ENCODE measurements at regions not wholly inside any gene's neighbourhood (a gene's known extent, or its start where the extent isn't known, plus 50 kb on each side); places are given as distances from the start of the nearest gene placed in this dataset.

DNA sequence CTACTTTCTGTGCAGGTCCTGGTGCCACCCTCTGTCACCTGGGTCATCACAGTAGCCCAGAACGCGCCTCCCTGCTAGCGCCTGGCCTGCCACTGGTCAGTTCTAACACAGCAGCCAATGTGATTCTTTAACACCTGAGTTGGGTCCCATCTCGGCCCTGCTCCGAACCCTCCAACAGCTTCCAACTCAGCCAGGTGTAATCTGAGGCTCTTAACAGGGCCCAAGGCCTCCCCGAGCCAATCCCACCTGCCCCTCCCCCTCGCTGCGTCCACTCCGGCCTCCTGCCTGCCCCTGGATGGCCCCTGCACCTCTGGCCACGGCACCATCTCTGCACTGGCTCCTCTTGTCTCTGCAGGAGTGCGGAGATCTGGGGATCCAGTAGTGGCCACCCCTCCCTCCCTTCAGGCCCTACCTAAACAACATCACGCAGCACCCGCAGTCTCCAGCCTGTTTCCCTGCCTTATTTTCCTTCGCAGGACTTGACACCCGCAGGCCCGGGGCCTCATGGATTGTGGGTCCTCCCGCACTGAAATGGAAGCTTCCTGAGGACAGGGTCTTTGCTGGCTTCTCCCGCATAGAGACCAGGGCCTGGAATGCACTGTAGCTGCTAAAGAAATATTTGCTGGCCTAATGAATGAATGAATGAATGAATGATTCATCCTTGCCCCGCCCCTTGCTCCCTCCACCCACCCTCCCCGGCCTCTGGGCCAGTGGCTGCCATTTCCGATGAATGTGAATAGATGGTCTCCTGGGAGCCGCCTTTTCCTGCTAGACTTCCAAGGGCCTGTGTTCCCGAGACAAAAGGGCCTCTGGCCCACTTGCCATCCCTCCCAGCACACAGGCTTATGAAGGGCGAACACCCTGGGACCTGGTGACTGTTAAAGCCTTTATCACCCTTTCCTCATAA is 174.8 kb upstream of the FOXF1 start:
- no peak for DNase-seq
- Histone ChIP-seq H3K9me3 (ENCODE audit: control insufficient read depth, low read depth, low read length) (no peaks in the 10 kb centered on the region), H3K27ac (ENCODE audit: low read length) (no peak overlapping the region), H3K27me3 (ENCODE audit: control insufficient read depth, insufficient read depth, low read length) (peaks cover 25% of the 10 kb centered on the region), H3K4me1 (ENCODE audit: control insufficient read depth, insufficient read depth, low read length) (no peaks in the 10 kb centered on the region), H3K4me3 (ENCODE audit: low read length) (no peak overlapping the region), H3K36me3 (ENCODE audit: control insufficient read depth, insufficient read depth, low read length) (no peaks in the 10 kb centered on the region)
- WGBS (ENCODE audit: insufficient coverage, low lambda C conversion rate) = no CpG with 5 or more reads among the region's 24 CpGs

DNA sequence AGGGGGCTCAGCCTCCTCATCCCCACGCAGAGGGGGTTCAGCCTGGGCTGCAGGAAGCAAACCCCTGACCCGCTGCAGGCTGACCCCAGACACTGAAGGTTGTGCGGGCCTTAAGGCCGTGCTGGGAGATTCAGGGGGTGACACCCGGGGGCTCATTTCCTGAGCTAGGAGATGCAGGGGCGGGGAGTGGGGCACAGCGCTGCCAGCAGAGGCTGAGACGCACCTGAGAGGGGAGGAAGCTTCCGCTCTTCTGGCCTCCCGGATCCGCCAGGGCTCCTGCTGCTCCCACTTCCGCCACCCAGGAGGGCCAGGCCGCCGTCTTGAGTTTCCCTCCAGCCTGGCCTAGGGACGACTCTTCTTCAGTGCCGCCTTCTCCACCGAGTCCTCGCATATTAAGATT is 173.2 kb upstream of the FOXF1 start:
- Histone ChIP-seq H3K36me3 (ENCODE audit: control insufficient read depth, insufficient read depth, low read length) (no peaks in the 10 kb centered on the region), H3K9me3 (ENCODE audit: control insufficient read depth, low read depth, low read length) (no peaks in the 10 kb centered on the region), H3K27me3 (ENCODE audit: control insufficient read depth, insufficient read depth, low read length) (peaks cover 39% of the 10 kb centered on the region), H3K27ac (ENCODE audit: low read length) (no peak overlapping the region), H3K4me3 (ENCODE audit: low read length) (no peak overlapping the region), H3K4me1 (ENCODE audit: control insufficient read depth, insufficient read depth, low read length) (no peaks in the 10 kb centered on the region)
- no CpG with 5 or more reads among the region's 18 CpGs for WGBS (ENCODE audit: insufficient coverage, low lambda C conversion rate)
- DNase-seq = no peak

DNA sequence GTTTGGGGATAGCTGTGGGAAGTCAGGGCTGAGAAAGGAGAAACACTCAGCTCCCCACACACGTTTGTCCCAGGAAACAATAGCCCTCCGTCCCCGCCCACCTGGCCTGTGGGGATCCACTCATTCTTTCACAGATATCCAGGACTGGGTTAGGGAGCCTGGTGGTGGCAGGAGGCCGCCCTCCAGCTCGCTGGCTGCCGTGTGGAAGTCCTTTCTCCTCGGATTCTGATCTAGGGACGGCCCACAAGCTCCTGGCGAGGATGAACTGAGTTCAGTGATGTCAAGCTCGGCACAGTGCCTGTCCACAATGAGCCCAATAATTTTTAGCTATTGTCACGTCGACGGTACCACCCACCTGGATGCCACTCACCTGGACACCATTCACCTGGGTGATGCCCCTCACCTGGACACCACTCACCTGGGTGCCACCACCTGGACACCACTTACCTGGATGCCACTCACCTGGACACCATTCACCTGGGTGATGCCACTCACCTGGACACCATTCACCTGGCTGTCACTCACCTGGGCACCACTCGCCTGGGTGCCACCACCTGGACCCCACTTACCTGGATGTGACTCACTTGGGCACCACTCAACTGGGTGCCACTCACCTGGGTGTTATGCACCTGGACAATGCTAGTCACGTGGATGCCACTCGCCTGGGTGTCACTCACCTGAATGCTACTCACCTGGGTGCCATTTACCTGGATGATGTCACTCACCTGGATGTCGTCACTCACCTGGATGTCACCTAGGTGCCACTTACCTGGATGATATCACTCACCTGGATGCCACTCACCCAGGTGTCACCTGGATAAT is 172.5 kb upstream of the FOXF1 start:
- H3K36me3 ChIP-seq (ENCODE audit: control insufficient read depth, insufficient read depth, low read length) = no peaks in the 10 kb centered on the region
- no CpG with 5 or more reads among the region's 17 CpGs for WGBS (ENCODE audit: insufficient coverage, low lambda C conversion rate)
- H3K4me1 ChIP-seq (ENCODE audit: control insufficient read depth, insufficient read depth, low read length) = no peaks in the 10 kb centered on the region
- H3K27me3 ChIP-seq (ENCODE audit: control insufficient read depth, insufficient read depth, low read length) = peaks cover 42% of the 10 kb centered on the region
- no peak overlapping the region for H3K4me3 ChIP-seq (ENCODE audit: low read length)
- no peaks in the 10 kb centered on the region for H3K9me3 ChIP-seq (ENCODE audit: control insufficient read depth, low read depth, low read length)
- DNase-seq = no peak
- no peak overlapping the region for H3K27ac ChIP-seq (ENCODE audit: low read length)

DNA sequence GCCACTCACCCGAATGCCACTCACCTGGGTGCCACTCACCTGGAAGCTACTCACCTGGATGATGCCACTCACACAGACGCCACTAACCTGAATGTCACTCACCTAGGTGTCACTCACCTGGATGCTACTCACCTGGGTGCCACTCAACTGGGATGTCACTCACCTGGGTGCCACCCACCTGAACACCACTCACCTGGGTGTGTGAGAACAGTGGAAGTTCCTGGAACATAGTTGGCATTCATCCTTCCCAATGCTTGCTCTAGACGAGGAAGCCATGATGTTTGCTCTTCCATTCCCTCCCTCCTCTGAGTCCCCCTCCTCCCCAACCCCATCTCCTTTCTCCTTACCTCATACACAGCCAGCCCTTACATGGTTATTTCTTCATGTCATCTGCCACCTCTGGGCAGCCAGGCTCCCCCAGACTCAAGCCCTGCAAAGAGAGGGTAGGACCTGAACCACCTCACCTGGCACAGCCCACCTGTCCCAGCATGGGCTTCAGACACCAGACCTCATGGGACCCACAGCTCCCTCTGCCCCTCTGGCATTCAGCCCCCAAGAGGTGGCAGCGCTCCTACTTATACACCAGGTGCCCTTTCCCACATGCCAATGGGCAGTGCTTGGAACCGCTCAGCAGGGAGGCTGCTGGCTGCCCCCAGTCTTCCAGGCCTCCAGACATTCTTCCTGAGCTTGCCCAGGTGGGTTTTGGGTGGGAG is 171.8 kb upstream of the FOXF1 start:
- 20% methylated on average over 1 of the region's 5 CpGs for WGBS (ENCODE audit: insufficient coverage, low lambda C conversion rate)
- H3K27me3 ChIP-seq (ENCODE audit: control insufficient read depth, insufficient read depth, low read length) = peaks cover 44% of the 10 kb centered on the region

DNA sequence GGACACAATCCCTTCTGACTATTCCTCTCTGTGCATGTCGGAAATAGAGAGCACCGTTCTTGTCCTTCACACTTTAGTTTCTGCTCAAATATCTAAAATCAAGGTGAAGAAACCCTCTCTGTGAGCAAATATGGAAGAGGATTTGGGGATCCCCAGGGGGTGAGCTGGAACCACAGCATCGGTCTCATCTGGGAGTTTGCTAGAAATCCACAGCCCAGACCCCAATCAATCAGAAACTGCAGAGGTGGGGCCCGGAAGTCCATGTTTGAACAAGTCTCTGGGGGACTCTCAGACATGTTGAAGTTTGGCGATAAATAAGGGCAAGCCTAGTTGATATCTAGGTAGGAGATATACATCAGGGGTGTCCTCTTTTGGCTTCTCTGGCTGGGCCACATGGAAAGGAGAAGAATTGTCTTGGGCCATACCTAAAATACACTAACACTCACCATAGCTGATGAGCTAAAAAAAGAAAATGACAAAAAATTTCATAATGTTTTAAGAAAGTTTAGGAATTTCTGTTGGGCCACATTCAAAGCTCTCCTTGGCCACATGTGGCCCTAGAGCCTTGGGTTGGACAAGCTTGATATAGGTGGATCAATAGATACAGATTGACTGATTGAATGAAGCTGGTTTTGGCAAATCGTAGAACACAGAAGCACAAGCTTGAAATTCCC is 168.0 kb upstream of the FOXF1 start:
- H3K4me1 ChIP-seq (ENCODE audit: control insufficient read depth, insufficient read depth, low read length) = peaks cover 7% of the 10 kb centered on the region
- H3K4me3 ChIP-seq (ENCODE audit: low read length) = no peak overlapping the region
- no peaks in the 10 kb centered on the region for H3K9me3 ChIP-seq (ENCODE audit: control insufficient read depth, low read depth, low read length)
- peak overlapping the region; percentile 82 for H3K27ac ChIP-seq (ENCODE audit: low read length)
- H3K27me3 ChIP-seq (ENCODE audit: control insufficient read depth, insufficient read depth, low read length) = peaks cover 42% of the 10 kb centered on the region
- DNase-seq = no peak
- no CpG with 5 or more reads among the region's 6 CpGs for WGBS (ENCODE audit: insufficient coverage, low lambda C conversion rate)
- no peaks in the 10 kb centered on the region for H3K36me3 ChIP-seq (ENCODE audit: control insufficient read depth, insufficient read depth, low read length)

More for the DNA sequence above, 171.8 kb upstream of the FOXF1 start:
- H3K9me3 ChIP-seq (ENCODE audit: control insufficient read depth, low read depth, low read length) = no peaks in the 10 kb centered on the region
- H3K27ac ChIP-seq (ENCODE audit: low read length) = no peak overlapping the region
- peaks cover under 1% of the 10 kb centered on the region for H3K4me1 ChIP-seq (ENCODE audit: control insufficient read depth, insufficient read depth, low read length)
- H3K36me3 ChIP-seq (ENCODE audit: control insufficient read depth, insufficient read depth, low read length) = no peaks in the 10 kb centered on the region
- H3K4me3 ChIP-seq (ENCODE audit: low read length) = no peak overlapping the region
- DNase-seq = no peak

DNA sequence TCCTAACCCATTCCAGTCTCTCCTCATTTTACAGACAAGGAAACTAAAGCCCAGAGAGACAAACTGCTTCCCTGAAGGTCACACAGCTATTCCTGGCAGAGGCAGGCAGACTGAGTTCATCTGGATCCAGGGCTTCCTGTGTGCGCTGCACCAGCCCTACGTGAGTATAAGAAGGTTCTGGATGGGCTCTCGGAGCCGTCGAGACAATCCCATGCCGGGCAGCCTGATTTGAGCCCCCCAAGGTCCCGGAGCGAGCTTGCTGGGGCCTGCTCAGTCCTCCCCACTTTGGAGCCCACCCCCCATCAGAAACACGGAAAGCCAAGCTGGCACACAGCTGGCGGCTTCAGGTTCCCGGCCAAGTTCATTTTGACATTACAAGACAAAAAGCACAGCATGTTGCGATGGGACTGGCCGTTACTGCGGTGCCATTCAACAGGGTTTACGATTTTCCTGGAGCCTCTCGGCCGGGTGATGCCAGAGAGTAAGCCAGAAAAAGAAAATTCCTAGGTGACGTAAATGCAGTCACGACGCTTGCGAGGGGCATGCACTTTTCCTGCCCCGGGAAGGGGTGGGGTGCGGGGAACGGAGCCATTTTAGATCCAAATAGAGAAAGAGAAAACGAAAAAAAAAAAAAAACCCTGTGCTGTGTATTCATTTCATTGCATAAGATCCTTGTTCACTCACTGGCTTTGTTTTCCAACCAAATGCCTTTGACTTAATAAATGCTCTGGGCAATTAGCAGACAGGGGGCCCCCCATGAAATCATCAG is 167.1 kb upstream of the FOXF1 start:
- Histone ChIP-seq H3K9me3 (ENCODE audit: control insufficient read depth, low read depth, low read length) (no peaks in the 10 kb centered on the region), H3K4me3 (ENCODE audit: low read length) (no peak overlapping the region), H3K27ac (ENCODE audit: low read length) (peak overlapping the region; percentile 82), H3K36me3 (ENCODE audit: control insufficient read depth, insufficient read depth, low read length) (no peaks in the 10 kb centered on the region), H3K27me3 (ENCODE audit: control insufficient read depth, insufficient read depth, low read length) (peaks cover 51% of the 10 kb centered on the region), H3K4me1 (ENCODE audit: control insufficient read depth, insufficient read depth, low read length) (peaks cover 7% of the 10 kb centered on the region)
- DNase-seq = peak; percentile 49 to 57
- WGBS (ENCODE audit: insufficient coverage, low lambda C conversion rate) = 27% methylated on average over 3 of the region's 25 CpGs

DNA sequence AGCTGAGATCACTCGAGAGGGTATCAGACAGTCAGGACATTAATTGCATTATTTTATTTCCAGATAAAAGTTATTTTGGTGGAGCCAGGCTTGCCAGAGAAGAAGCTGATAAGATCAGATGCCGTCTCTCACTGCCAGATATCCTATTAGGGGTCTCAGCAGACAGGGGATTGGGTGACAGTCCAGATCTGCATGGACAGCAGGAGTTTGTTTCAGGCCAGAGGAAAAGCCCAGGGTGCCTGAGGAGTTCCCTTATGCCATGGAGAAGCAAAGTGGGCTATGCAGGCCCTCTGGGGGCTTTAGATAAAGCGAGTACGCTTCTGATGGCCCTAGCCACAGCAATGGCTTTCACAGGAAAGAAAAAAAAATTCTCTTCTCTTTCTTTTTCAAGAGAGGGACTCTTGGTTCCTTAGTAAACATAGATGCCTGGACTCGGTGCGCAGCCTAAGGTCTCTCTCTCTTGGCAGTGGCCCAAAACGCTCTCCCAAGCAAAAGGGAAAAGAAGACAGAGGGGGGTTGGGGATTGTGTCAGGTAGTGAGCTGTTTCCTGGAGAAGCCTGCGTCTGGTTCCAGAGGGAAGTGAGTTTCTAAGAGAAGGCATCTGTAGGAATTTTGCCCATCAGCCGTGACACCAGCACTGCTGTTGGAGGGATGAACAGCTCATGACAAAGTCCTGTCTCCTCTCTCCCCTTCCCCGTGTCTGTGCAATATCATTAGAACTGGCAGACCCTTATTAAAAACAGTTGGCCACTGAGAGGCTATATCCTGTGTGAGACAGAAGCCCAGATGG is 166.3 kb upstream of the FOXF1 start:
- no peak for DNase-seq
- Histone ChIP-seq H3K27me3 (ENCODE audit: control insufficient read depth, insufficient read depth, low read length) (peaks cover 54% of the 10 kb centered on the region), H3K4me3 (ENCODE audit: low read length) (no peak overlapping the region), H3K4me1 (ENCODE audit: control insufficient read depth, insufficient read depth, low read length) (peaks cover 7% of the 10 kb centered on the region), H3K36me3 (ENCODE audit: control insufficient read depth, insufficient read depth, low read length) (no peaks in the 10 kb centered on the region), H3K27ac (ENCODE audit: low read length) (peak overlapping the region; percentile 82), H3K9me3 (ENCODE audit: control insufficient read depth, low read depth, low read length) (no peaks in the 10 kb centered on the region)
- 30% methylated on average over 2 of the region's 10 CpGs for WGBS (ENCODE audit: insufficient coverage, low lambda C conversion rate)

DNA sequence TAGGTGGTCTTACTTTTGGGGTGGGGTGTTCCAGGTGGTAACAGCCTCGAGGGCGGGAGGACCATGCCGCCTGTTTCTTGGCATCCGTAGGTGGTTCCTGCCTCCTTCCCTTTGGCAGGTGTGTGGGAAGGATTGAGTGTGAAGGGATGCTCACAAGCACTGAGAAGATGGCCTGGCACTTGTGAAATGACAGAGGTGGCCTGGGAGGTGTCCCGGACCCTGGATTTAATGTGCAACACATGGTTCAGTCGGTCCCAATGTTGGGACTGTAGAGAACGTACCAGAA is 165.8 kb upstream of the FOXF1 start:
- Histone ChIP-seq H3K9me3 (ENCODE audit: control insufficient read depth, low read depth, low read length) (no peaks in the 10 kb centered on the region), H3K27me3 (ENCODE audit: control insufficient read depth, insufficient read depth, low read length) (peaks cover 60% of the 10 kb centered on the region), H3K4me3 (ENCODE audit: low read length) (no peak overlapping the region), H3K36me3 (ENCODE audit: control insufficient read depth, insufficient read depth, low read length) (no peaks in the 10 kb centered on the region), H3K4me1 (ENCODE audit: control insufficient read depth, insufficient read depth, low read length) (peaks cover 7% of the 10 kb centered on the region), H3K27ac (ENCODE audit: low read length) (peak overlapping the region; percentile 82)
- WGBS (ENCODE audit: insufficient coverage, low lambda C conversion rate) = no CpG with 5 or more reads among the region's 7 CpGs
- DNase-seq = no peak

DNA sequence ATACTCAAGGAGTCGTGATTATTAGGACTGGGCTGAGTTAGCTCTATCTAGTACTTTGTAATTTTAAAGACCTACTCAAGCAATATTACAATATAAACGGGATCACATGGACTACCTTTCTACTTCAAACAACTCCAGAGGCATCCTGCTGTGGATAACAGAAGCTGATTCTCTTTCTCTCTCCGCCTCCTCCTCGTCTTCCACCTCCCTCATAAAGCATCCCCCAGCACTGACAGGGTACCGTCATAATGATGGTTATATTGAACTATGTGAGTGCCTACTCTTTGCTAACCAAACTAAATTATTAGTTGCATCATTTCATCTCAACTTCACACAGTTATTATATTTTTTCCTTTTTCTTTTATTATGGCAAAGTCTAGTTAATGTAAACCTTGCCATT is 165.4 kb upstream of the FOXF1 start:
- Histone ChIP-seq H3K4me3 (ENCODE audit: low read length) (no peak overlapping the region), H3K27ac (ENCODE audit: low read length) (peak overlapping the region; percentile 82), H3K9me3 (ENCODE audit: control insufficient read depth, low read depth, low read length) (no peaks in the 10 kb centered on the region), H3K36me3 (ENCODE audit: control insufficient read depth, insufficient read depth, low read length) (no peaks in the 10 kb centered on the region), H3K4me1 (ENCODE audit: control insufficient read depth, insufficient read depth, low read length) (peaks cover 7% of the 10 kb centered on the region), H3K27me3 (ENCODE audit: control insufficient read depth, insufficient read depth, low read length) (peaks cover 63% of the 10 kb centered on the region)
- no peak for DNase-seq
- WGBS (ENCODE audit: insufficient coverage, low lambda C conversion rate) = 53% methylated on average over 2 of the region's 5 CpGs
